NCI-H526 treated with DMSO at 0.1 percent for 48 hours (cell line): ENCODE measurements at regions not wholly inside any gene's neighbourhood (a gene's known extent, or its start where the extent isn't known, plus 50 kb on each side); places are given as distances from the start of the nearest gene placed in this dataset.

Experiments
- DNase-seq: peaks from one replicate; lab custom pipeline; 2025; lab: John Stamatoyannopoulos, UW

GRCh38 chr10:107383357-107383756, 218.9 kb upstream of the SORCS1 start:
- no peak for DNase-seq

GRCh38 chr10:107379601-107380000, 215.1 kb upstream of the SORCS1 start:
- DNase-seq: no peak

- DNase-seq: no peak
These were observed 207.3 kb upstream of the SORCS1 start for GRCh38 chr10:107371801-107372200.

GRCh38 chr10:107364872-107365271, 200.4 kb upstream of the SORCS1 start:
- no peak for DNase-seq

GRCh38 chr10:107362306-107362705, 197.8 kb upstream of the SORCS1 start:
- DNase-seq: no peak

- DNase-seq: no peak
These were observed 192.5 kb upstream of the SORCS1 start for GRCh38 chr10:107357033-107357432.

GRCh38 chr10:107356396-107356795, 191.9 kb upstream of the SORCS1 start:
- DNase-seq: no peak

GRCh38 chr10:107342711-107343110, 178.2 kb upstream of the SORCS1 start:
- no peak for DNase-seq

- DNase-seq: no peak
These were observed 176.8 kb upstream of the SORCS1 start for GRCh38 chr10:107341281-107341680.

- no peak for DNase-seq
These were observed 175.8 kb upstream of the SORCS1 start for GRCh38 chr10:107340326-107340725.

- DNase-seq: no peak
These were observed 171.6 kb upstream of the SORCS1 start for GRCh38 chr10:107336061-107336460.

GRCh38 chr10:107317592-107317991, 153.1 kb upstream of the SORCS1 start:
- no peak for DNase-seq

- no peak for DNase-seq
These were observed 138.7 kb upstream of the SORCS1 start for GRCh38 chr10:107303203-107303602.

GRCh38 chr10:107299606-107300005, 135.1 kb upstream of the SORCS1 start:
- DNase-seq: no peak

GRCh38 chr10:107284187-107284586, 119.7 kb upstream of the SORCS1 start:
- DNase-seq: no peak

GRCh38 chr10:107280293-107280692, 115.8 kb upstream of the SORCS1 start:
- DNase-seq: no peak

GRCh38 chr10:107277591-107277990, 113.1 kb upstream of the SORCS1 start:
- DNase-seq: no peak

GRCh38 chr10:107275806-107276205, 111.3 kb upstream of the SORCS1 start:
- DNase-seq: no peak

GRCh38 chr10:107269626-107270025, 105.1 kb upstream of the SORCS1 start:
- DNase-seq: no peak

GRCh38 chr10:107264742-107265141, 100.2 kb upstream of the SORCS1 start:
- no peak for DNase-seq

- DNase-seq: no peak
These were observed 79.6 kb upstream of the SORCS1 start for GRCh38 chr10:107244122-107244521.

- DNase-seq: no peak
These were observed 73.8 kb upstream of the SORCS1 start for GRCh38 chr10:107238275-107238674.

- DNase-seq: no peak
These were observed 67.5 kb upstream of the SORCS1 start for GRCh38 chr10:107232013-107232412.

GRCh38 chr10:107230887-107231286, 66.4 kb upstream of the SORCS1 start:
- no peak for DNase-seq

GRCh38 chr10:107215681-107216080, 51.2 kb upstream of the SORCS1 start:
- no peak for DNase-seq
